GM19468 (cell line): ENCODE measurements at regions not wholly inside any gene's neighbourhood (a gene's known extent, or its start where the extent isn't known, plus 50 kb on each side); places are given as distances from the start of the nearest gene placed in this dataset.

Source experiments
- ATAC-seq: cut with Tn5 transposase; IDR thresholded peaks from one replicate; pipeline ENCODE4 v1.9.1; 2021; ENCODE audit warnings: mild to moderate bottlenecking, moderate library complexity, moderate number of reproducible peaks; ENCODE audit not compliant: unreplicated experiment; ENCODE audit errors: extremely low read depth

- ATAC-seq, result no peak
Observed at GRCh38 chr2:4653991-4654390, 950.6 kb downstream of the DCDC2C start.

GRCh38 chr2:4656326-4656725, 953.0 kb downstream of the DCDC2C start:
- no peak for ATAC-seq

GRCh38 chr2:4662161-4662779, 958.9 kb downstream of the DCDC2C start:
- no peak for ATAC-seq

- ATAC-seq, result no peak
Observed at GRCh38 chr2:4668381-4668780, 965.0 kb downstream of the DCDC2C start.

- ATAC-seq, result no peak
Observed at GRCh38 chr2:4670331-4670730, 967.0 kb downstream of the DCDC2C start.

GRCh38 chr2:4673025-4673489, 969.7 kb downstream of the DCDC2C start:
- no peak for ATAC-seq

GRCh38 chr2:4674007-4674406, 970.6 kb downstream of the DCDC2C start:
- ATAC-seq, result no peak

GRCh38 chr2:4675295-4675694, 971.9 kb downstream of the DCDC2C start:
- no peak for ATAC-seq

- ATAC-seq, result no peak
Observed at GRCh38 chr2:4678927-4679326, 975.6 kb downstream of the DCDC2C start.

- ATAC-seq, result no peak
Observed at GRCh38 chr2:4679391-4679790, 976.0 kb downstream of the DCDC2C start.

- no peak for ATAC-seq
Observed at GRCh38 chr2:4684921-4685320, 981.5 kb downstream of the DCDC2C start.

- no peak for ATAC-seq
Observed at GRCh38 chr2:4690913-4691312, 987.5 kb downstream of the DCDC2C start.

- ATAC-seq, result no peak
Observed at GRCh38 chr2:4693266-4693665, 989.9 kb downstream of the DCDC2C start.

- ATAC-seq, result no peak
Observed at GRCh38 chr2:4695281-4695861, 992.0 kb downstream of the DCDC2C start.

- no peak for ATAC-seq
Observed at GRCh38 chr2:4715065-4715464, 977.1 kb upstream of the SOX11 start.

GRCh38 chr2:4718777-4719176, 973.4 kb upstream of the SOX11 start:
- ATAC-seq, result no peak

- ATAC-seq, result no peak
Observed at GRCh38 chr2:4725618-4726017, 966.6 kb upstream of the SOX11 start.

- no peak for ATAC-seq
Observed at GRCh38 chr2:4732560-4732959, 959.6 kb upstream of the SOX11 start.

GRCh38 chr2:4745056-4745991, 946.9 kb upstream of the SOX11 start:
- no peak for ATAC-seq

- ATAC-seq, result no peak
Observed at GRCh38 chr2:4753721-4754120, 938.5 kb upstream of the SOX11 start.

GRCh38 chr2:4762951-4763376, 929.2 kb upstream of the SOX11 start:
- no peak for ATAC-seq
